ENCODE measurements at regions not wholly inside any gene's neighbourhood (a gene's known extent, or its start where the extent isn't known, plus 50 kb on each side); places are given as distances from the start of the nearest gene placed in this dataset.

DNA sequence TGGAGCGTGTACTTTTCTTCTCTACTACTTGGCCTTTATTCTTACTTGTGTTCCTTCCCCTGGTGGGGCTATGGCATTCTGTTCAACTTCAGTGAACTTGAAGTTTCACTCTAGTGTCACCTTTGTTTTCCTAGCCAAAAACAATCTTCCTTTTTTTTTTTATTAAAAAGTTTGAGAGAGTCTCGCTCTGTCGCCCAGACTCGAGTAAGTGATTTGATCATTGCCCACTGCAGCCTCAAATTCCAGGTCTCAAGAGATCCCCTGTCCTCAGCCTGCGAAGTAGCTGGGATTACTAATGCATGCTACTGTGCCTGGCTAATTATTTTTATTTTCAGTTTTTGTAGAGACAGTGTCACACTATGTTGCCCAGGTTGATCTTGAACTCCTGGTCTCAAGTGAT lies 124.8 kb downstream of the SST start:
- Histone ChIP-seq H3K4me3 (ENCODE audit: low read length) (no peak overlapping the region), H3K4me1 (ENCODE audit: insufficient read depth, low read length) (no peaks in the 10 kb centered on the region), H3K36me3 (ENCODE audit: insufficient read depth, low read length) (no peaks in the 10 kb centered on the region), H3K9me3 (ENCODE audit: control insufficient read depth in 1 of 2, insufficient read depth in 1 of 2, low read length in 2 of 2) (no peaks in the 10 kb centered on the region), H3K27ac (ENCODE audit: low read depth in 1 of 2, low read length in 2 of 2) (no peak overlapping the region), H3K27me3 (ENCODE audit: control insufficient read depth in 1 of 2, insufficient read depth in 2 of 2, low read length in 2 of 2) (peaks cover 0 to 12% of the 10 kb centered on the region in 2 experiments)
- peaks cover 21% of the 10 kb centered on the region for H3K27me3 Mint-ChIP-seq
- no peak overlapping the region for H3K4me3 Mint-ChIP-seq
- POLR2A ChIA-PET = no interaction called here
- intact Hi-C loops (cut with DNase I, micrococcal nuclease) = no loop called here
- peaks cover 3% of the 10 kb centered on the region for H3K9me3 Mint-ChIP-seq
- CTCF ChIA-PET = no interaction called here
- TF ChIP-seq, protein P1, sequence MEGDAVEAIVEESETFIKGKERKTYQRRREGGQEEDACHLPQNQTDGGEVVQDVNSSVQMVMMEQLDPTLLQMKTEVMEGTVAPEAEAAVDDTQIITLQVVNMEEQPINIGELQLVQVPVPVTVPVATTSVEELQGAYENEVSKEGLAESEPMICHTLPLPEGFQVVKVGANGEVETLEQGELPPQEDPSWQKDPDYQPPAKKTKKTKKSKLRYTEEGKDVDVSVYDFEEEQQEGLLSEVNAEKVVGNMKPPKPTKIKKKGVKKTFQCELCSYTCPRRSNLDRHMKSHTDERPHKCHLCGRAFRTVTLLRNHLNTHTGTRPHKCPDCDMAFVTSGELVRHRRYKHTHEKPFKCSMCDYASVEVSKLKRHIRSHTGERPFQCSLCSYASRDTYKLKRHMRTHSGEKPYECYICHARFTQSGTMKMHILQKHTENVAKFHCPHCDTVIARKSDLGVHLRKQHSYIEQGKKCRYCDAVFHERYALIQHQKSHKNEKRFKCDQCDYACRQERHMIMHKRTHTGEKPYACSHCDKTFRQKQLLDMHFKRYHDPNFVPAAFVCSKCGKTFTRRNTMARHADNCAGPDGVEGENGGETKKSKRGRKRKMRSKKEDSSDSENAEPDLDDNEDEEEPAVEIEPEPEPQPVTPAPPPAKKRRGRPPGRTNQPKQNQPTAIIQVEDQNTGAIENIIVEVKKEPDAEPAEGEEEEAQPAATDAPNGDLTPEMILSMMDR (IDR thresholded peaks at IDR 0.05) = no peak
- H3K4me1 Mint-ChIP-seq (ENCODE audit: low read depth) = no peaks in the 10 kb centered on the region
- ATAC-seq (ENCODE audit: poor library complexity) (no peak), DNase-seq (no peak)
- no peaks in the 10 kb centered on the region for H3K36me3 Mint-ChIP-seq (ENCODE audit: low read depth)
- H3K27ac Mint-ChIP-seq = no peak overlapping the region

DNA sequence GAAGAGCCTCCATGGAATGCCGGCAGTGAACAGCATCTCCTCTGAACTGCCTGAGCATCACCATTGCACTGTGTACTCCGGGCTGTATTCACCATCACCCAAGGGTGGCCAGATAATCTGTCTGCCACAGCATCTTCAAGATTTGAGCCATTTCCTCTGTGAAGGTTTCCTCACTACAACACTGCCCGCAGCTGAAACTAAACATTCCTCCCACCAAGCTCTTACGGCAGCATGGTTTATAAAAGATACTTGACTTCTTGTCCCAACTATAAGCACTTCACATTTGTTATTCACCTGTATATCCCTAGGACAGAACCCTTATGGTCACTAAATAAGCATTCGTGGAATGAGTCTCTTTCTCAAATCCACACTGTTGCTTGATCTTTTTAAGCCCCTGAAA lies 125.9 kb downstream of the SST start:
- no peak overlapping the region for H3K27ac Mint-ChIP-seq
- Histone ChIP-seq H3K9me3 (ENCODE audit: control insufficient read depth in 1 of 2, insufficient read depth in 1 of 2, low read length in 2 of 2) (no peaks in the 10 kb centered on the region), H3K27ac (ENCODE audit: low read depth in 1 of 2, low read length in 2 of 2) (no peak overlapping the region), H3K4me1 (ENCODE audit: insufficient read depth, low read length) (no peaks in the 10 kb centered on the region), H3K4me3 (ENCODE audit: low read length) (no peak overlapping the region), H3K27me3 (ENCODE audit: control insufficient read depth in 1 of 2, insufficient read depth in 2 of 2, low read length in 2 of 2) (peaks cover 0 to 12% of the 10 kb centered on the region in 2 experiments), H3K36me3 (ENCODE audit: insufficient read depth, low read length) (no peaks in the 10 kb centered on the region)
- no peak overlapping the region for H3K4me3 Mint-ChIP-seq
- intact Hi-C loops (cut with DNase I, micrococcal nuclease) = no loop called here
- no peaks in the 10 kb centered on the region for H3K4me1 Mint-ChIP-seq (ENCODE audit: low read depth)
- TF ChIP-seq, protein P1 (IDR thresholded peaks at IDR 0.05) = no peak
- POLR2A ChIA-PET = no interaction called here
- peaks cover 18% of the 10 kb centered on the region for H3K27me3 Mint-ChIP-seq
- H3K36me3 Mint-ChIP-seq (ENCODE audit: low read depth) = no peaks in the 10 kb centered on the region
- no peak for DNase-seq
- peaks cover 6% of the 10 kb centered on the region for H3K9me3 Mint-ChIP-seq
- ATAC-seq (ENCODE audit: poor library complexity) = no peak
- CTCF ChIA-PET = no interaction called here

DNA sequence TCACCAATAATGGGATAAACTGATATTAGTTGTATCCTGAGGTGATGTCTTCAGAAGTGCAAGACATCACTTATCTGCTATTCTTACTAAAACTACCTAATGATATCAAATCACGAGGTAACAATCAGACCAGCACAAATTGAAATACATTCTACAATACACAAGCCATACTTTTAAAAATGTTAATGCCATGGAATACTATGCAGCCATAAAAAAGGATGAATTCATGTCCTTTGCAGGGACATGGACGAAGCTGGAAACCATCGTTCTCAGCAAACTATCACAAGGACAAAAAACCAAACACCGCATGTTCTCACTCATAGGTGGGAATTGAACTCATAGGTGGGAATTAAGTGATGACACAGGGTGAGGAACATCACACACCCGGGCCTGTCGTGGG lies 129.3 kb downstream of the SST start:
- no peak overlapping the region for H3K27ac Mint-ChIP-seq
- no peak overlapping the region for H3K27ac ChIP-seq (ENCODE audit: low read depth in 1 of 2, low read length in 2 of 2)
- CTCF ChIA-PET = no interaction called here
- POLR2A ChIA-PET = no interaction called here
- no peaks in the 10 kb centered on the region for H3K4me1 Mint-ChIP-seq (ENCODE audit: low read depth)
- TF ChIP-seq, protein P1 (IDR thresholded peaks at IDR 0.05) = no peak
- H3K27me3 ChIP-seq (ENCODE audit: control insufficient read depth in 1 of 2, insufficient read depth in 2 of 2, low read length in 2 of 2) = peaks cover 0 to 4% of the 10 kb centered on the region in 2 experiments
- no peak overlapping the region for H3K4me3 Mint-ChIP-seq
- intact Hi-C loops (cut with DNase I, micrococcal nuclease) = no loop called here
- H3K36me3 Mint-ChIP-seq (ENCODE audit: low read depth) = no peaks in the 10 kb centered on the region
- no peak overlapping the region for H3K4me3 ChIP-seq (ENCODE audit: low read length)
- peaks cover 6% of the 10 kb centered on the region for H3K9me3 Mint-ChIP-seq
- ATAC-seq (ENCODE audit: poor library complexity) (no peak), DNase-seq (no peak)
- no peaks in the 10 kb centered on the region for H3K9me3 ChIP-seq (ENCODE audit: control insufficient read depth in 1 of 2, insufficient read depth in 1 of 2, low read length in 2 of 2)
- no peaks in the 10 kb centered on the region for H3K36me3 ChIP-seq (ENCODE audit: insufficient read depth, low read length)
- no peaks in the 10 kb centered on the region for H3K4me1 ChIP-seq (ENCODE audit: insufficient read depth, low read length)
- peaks cover 15% of the 10 kb centered on the region for H3K27me3 Mint-ChIP-seq

Data from CD4-positive, alpha-beta T cell (primary cell).